ENCODE measurements at regions not wholly inside any gene's neighbourhood (a gene's known extent, or its start where the extent isn't known, plus 50 kb on each side); places are given as distances from the start of the nearest gene placed in this dataset.

DNA sequence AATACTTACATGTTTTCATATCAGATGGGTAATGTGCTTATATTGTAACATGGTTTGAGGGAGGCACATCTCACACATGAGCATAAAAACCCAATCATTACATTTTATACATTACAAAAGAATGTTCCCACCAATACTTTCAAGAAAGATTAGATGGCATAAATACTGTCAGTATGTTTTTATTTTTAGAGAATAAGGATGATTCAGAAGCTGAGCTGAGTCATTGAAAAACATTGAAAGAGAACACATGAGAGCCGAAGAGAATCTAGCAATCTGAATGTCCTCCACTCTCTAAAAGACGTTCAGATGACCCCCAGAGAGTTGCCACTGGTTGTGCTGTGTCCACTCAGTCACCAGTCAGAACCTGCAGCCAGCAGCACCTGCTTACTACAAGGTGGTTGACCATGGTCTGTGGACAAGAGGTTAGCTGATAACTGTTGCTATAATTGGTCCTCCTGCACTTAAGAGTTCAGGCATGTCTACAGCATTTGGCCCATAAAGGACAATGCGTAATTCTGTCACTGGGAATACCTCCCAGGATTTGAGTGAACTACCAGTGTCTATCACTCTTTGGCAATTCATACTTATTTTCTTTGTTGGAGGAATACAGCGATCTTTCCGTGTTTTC, 382.2 kb upstream of the IGFBP7 start:
- no peak for DNase-seq (ENCODE audit: low spot score)

DNA sequence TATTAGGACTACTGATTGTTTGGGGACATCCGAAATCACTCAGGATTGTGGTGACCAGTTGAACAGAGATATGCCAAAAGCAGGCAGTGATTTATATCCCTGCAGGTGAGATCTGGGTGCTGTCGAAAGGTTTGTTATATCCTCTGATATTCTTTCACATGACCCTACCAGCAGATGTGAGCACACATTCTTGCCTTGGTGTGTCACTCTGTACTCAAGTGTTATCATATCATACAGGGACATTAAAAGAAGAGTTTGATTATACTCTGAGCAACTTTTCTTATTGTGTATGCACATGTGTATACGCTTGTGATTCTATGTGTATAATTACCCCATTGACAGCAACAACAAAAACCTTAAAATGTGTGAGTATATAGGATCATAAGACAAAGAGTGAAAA, 381.2 kb upstream of the IGFBP7 start:
- no peak for DNase-seq (ENCODE audit: low spot score)

DNA sequence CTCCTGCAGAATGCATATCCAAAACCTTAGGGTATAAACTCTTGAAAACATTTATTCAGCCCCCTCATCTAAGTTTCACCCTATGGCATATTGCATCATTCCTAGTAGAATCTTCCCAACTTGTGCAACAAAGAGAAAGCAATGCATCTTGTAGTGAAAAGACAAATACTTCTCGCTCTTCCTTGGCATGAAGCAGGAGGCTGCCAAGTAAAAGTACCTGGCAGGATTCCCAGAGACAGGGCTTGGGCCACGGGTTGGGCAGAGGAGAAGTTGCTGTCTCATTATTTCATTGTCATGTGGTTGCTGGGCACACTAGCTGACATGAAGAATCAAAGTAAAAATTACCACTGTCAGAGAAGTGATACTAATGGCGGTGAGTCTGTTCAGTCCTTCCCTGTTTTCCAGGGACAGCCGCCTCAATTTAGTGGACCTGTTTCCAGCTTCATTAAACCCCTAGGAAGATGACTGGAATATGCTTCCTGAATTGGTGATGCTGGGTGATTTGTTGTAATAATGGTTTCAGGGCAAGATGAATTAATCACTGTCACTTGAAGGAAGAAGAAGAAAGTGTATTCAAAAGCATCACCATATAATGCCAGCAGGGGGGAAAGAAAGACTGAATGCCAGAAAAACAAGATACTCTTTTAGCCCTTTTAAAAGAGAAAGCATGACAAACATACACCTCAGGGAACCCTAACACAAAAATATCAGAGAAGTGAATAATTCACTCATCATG, 380.5 kb upstream of the IGFBP7 start:
- no peak for DNase-seq (ENCODE audit: low spot score)

DNA sequence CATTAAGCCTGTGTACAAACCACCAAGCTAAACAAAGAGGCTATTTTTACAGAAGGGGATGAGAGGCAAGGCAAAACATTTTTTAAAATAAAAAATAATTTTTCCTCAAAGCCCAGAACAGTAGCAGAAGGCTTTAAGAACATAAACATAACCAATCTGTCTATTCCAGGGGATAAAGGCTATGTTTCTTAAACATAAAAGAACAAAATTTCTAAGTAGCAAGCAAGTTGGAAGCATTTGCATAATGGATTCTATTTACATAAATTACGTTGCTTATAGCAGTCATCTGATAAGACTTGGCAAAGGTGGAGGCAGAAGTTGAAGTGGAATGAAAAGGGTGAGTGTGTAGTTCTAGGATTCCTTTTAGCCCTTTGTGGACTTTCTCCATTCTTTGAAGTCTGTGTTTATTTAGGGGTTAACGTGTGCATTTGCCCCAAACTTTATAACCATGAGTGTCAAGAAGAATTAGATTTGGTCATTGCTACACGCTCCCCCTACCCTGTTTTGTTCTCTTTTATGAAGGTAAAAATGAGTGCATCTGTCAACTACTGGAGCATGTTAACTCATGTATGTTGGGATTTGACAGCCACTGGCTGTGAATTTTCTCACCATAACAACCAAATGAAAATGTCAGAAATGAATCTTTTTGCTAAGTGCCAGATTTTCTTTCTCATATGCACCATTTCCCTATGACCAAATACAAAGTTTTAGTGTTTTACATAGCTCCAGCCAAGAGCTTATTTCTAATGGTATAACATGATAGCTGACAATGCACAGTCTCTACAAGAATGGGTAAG, 378.4 kb upstream of the IGFBP7 start:
- no peak for DNase-seq (ENCODE audit: low spot score)

DNA sequence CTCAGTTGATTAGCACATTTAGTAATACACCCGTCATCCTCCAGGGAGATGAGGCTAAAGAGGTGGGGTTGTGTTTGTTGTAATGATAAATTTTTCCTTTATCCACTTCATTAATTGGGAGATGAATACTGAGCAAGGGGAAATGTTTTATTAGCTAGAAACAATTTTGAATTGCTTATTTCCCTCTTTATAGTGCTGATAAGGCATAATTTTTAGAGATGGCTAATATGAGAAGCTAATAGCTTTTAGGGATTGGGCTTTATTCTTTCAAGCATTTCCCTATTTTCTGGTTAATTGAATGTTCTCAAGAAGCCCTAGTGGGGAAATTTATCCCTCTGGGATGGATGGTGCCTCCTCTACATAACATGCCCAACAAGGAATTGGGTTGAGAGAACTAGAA, 365.2 kb upstream of the IGFBP7 start:
- DNase-seq (ENCODE audit: low spot score) = no peak

DNA sequence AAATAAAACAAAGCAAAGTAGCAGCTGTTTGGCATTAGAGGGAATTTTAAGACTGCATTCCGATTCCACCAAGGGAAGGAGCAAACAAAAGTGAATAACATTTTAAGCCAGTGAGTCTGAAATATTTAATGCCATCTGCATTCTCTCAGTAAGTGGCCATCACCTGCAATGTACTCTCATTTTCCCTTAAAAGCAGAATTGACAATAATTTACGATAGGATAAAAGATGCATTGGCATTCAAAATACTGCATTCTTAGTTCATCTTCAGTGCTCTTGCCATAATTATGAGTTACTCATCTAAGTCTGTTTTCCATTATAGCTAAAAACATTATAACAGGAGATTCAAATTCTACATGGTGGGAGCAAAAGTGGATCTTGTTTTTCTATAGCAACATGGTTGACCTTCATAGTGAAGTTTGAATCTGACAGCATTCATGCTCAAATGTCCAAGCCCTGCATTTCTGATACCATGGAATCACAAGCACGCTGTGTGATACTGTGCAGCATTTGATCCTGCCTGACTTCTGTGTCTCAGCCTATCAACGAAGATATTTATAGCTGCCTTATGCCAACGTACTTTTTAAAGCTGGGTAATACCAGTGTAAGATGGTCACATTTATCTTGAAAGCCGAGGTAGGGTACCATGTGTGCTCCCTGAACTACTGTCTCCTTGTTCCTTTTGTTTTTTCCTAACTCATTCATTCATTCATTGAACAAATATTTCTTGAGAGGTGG, 355.3 kb upstream of the IGFBP7 start:
- DNase-seq (ENCODE audit: low spot score) = no peak

DNA sequence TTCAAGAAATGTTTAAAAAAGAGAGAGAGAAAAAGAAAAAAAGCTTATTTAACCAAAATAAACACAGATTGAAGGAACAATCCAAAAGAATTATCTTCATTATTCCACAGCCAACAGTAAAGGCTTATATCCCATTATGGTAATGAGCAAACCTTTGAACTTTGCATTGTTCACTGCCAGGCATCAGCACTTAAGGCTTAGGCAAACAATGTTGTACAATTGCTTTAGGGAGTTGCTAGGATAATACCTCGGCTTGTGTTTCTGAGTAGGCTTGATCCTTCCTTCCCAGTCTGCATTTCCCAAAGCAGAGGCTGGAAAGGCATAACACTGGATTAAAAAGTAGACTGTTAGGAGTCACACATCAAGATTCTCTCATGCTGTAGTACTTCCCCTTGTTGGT, 352.7 kb upstream of the IGFBP7 start:
- no peak for DNase-seq (ENCODE audit: low spot score)

DNA sequence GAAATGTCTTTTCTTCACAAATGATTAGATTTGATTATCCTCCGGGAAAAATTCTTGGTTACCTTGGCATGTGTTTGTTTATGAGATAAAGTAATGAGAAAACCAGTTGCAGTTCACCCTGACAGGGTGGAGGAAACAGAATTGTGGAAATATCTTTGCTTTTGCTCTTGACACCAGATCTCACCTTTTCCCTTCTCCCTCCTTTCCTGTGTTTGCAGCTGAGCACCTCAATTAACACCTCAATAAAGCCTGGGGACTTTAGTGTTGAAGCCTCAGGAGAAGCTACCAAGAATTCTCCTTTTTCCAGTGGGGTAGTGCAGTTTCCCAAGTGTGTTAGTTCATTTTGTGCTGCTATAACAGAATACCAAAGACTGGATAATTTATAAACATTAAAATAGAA, 350.8 kb upstream of the IGFBP7 start:
- no peak for DNase-seq (ENCODE audit: low spot score)

DNA sequence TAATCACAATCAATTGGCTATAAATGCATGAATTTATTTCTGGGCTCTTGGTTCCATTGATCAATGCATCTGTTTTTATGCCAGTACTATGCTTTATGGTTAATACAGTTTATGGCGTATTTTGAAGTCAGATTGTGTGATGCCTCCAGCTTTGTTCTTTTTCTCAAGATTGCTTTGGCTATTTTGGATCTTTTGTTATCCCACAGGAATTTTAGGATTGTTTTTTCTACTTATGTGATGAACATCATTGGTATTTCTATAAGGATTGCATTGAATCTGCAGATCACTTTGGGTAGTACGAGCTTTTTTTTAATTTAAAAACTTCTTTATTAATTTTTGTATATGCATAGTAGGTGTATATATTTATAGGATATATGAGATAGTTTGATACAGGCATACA, 338.7 kb upstream of the IGFBP7 start:
- DNase-seq (ENCODE audit: low spot score) = no peak

DNA sequence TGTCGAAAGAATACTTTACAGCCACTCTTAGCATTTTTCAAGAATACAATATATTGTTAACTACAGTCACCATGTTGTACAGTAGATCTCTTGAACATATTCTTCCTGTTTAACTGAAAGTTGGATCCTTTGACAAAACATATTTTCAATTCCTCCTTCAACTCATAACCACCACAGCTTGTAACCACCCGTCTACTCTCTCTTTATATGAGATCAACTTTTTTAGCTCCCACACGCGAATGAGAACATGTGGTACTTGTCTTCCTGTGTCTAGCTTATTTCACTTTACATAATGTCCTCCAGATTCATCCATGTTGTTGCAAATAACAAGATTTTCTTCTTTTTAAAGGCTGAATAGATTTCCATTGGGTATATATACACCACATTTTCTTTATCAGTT, 338.3 kb upstream of the IGFBP7 start:
- no peak for DNase-seq (ENCODE audit: low spot score)

DNA sequence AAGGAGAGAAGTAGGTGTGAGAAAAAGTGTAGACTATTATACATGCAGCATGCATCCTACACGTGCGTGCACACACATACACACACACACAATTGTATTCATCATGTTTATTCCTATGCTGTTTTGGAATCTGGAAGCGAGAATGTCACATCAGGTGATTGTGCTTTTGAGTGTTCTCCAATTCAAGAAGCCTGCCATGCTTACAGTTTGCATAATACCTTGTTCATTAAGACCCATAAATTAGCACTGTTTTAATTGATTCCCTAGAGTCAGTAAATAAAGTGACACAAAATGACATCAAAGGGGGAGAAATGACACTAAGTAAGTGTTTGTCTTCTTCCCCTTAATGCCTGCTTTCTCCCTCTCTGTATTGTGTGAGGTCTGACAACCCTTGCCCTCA, 336.1 kb upstream of the IGFBP7 start:
- DNase-seq (ENCODE audit: low spot score) = no peak

DNA sequence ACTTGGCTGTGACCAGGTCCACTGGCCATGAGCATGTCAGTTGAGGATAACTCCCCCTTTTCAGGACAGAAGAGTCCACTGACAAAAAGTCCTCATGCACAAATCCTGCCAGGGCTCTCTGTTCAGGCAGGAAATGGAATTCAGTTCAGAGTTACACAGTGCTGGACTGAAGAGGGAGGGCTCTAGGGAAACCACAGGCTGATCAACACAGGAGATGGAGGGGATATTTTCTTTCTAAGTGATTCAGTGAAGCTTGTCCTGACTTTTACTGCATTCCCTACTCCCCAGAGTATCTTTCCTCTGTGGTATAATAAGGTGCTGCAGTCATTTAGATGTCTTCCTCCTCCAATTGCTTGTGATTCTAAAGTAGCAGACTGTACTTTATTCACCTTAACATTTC, 335.5 kb upstream of the IGFBP7 start:
- DNase-seq (ENCODE audit: low spot score) = no peak

DNA sequence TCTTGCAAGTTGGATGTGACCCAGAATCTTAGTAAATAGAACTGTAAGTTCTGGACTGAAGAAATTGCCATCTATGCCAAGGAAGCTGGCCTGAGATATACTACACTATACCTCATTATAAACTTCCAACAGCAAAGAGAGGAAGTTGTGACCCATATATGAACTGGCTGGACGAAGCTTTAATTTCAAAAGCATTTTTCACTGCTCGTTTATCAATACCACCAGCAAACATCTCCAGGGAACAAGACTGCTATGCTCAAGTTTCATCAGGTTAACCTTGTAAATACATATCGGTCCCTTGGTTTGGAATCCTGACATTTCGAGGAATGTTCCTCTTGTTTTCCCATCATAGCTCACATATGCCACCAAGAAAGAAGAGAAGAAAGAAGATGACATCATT, 334.5 kb upstream of the IGFBP7 start:
- no peak for DNase-seq (ENCODE audit: low spot score)

DNA sequence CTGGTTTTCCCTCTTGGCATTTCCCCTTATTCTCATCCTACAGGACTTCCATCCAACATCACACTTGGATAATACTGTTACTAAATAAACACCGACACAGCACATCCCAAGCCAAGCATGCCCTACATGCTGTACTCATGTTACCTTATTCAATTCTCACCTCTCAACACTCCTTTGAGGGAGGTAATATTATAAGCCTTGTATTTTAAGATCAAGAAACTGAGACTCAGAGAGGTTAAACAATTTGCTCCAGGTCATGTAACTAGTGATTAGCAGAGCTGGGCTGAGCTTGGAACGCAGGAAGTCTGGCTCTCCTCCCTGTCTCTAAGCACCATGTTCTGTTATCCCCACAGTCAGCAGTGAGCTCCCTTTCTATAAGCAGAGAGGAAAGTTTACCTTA, 333.6 kb upstream of the IGFBP7 start:
- no peak for DNase-seq (ENCODE audit: low spot score)

DNA sequence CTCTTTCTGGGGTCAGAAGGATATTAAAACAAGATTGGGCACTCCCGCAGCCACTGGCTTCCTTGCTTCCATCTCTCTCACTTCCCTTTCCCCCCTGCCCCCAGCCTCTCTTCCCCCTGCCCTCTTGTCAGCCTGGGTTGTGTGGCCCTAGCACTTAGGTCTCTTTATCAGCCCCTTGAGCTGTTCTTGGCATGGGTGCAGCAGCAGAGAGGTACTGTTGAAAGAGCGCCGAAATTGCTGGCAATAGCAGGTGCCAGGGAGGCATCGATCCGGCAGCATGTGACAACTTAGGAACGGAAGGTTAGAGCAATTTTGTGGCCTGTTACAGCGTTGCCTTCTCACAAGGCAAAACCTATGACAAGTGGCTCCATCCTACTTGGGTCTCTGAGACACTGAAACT, 333.1 kb upstream of the IGFBP7 start:
- DNase-seq (ENCODE audit: low spot score) = no peak

DNA sequence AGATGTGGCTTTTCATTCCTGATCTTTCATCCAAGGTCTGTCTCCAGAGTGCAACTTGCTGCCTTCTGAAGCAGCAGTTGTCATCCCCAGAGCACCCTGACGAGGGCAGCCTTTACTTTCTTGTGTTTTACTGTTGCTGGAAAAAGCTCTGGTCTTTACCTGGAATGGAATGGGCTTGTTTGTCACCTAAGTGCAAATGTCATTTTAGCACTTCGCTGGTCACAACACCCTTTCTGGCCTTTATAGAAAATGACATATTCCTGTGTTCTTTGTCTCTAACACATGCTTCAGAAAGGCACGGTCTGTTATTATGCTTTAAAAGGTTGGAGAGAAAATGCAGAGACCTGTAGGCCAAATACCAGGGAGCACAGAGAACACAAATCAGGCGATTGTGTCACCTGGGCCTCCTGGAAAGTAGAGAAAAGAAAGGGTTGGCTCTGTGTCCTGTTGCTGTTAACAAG, 332.7 kb upstream of the IGFBP7 start:
- DNase-seq (ENCODE audit: low spot score) = peak; percentile 65

DNA sequence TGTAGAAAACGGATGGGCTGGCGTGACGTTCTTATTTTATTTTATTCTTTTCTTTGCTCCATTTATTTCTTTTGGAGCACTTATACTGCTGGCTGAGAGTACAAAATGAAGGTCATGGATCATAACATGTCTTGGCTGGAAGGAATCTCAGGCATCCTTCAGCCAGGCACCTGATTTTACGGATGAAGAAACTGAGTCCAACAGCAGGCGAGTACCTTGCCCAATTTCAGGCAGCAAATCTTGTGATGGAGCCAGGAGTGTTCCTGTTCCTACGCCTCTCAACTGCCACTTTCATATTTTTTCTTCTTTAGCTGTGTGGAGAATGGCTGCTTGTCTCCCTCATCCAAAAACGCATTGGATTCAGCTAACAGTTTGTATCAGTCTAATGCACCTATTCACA, 332.1 kb upstream of the IGFBP7 start:
- no peak for DNase-seq (ENCODE audit: low spot score)

DNA sequence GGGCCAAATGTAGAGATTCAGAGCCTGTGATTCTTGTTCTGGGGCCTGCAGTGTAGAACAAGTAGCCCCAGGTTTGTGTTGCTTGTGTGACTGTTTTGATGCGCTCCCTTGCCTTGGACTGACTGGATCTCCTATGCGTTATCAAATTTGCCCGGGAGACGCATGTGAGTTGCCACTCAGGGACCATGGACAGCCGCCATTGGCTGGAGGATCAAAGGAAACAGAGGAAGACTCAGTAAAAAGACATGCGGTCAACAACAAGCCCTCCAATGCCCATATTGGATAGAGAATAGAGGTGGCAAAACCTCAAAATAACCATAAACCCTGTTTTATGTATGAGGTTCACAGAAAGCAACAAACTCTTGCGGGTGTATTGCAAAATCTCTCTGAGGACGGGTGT, 327.5 kb upstream of the IGFBP7 start:
- DNase-seq (ENCODE audit: low spot score) = no peak

DNA sequence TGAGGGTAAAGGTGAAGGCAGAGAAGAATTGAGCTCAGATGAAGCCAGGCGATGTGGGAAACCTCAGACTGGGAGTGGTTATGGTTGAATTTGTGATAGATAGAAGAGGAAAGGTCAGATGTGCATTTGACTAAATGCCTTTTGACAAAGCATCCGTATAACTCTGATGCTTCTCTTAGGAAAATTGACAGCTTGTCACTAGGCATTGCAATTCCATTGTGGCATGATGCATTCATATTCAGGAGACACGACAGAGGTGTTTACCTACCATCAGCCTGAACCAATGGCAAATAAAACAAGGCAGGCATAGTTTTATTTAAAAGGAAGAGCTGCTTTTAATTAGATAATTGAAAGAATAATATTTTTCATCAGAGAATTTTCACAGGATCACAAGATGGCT, 325.1 kb upstream of the IGFBP7 start:
- DNase-seq (ENCODE audit: low spot score) = no peak

DNA sequence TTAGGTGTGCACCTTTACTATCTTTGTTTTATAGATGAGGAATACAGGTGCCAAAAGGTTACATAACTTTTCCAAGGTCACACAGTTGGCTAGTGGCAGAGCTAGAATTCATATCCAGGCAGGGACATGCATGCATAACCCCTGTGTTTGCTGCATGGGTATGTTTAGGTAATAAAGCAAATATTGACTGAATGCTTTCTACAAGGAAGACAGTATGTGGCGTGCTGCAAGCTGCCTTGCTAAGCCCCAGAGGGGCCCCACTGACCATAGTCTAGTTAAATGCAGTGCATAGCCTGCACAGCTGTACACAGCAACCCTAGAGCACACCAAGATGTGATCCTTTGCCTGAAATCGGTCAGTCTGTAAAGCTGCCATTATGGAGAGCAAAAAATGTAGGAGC, 320.5 kb upstream of the IGFBP7 start:
- DNase-seq (ENCODE audit: low spot score) = no peak

DNA sequence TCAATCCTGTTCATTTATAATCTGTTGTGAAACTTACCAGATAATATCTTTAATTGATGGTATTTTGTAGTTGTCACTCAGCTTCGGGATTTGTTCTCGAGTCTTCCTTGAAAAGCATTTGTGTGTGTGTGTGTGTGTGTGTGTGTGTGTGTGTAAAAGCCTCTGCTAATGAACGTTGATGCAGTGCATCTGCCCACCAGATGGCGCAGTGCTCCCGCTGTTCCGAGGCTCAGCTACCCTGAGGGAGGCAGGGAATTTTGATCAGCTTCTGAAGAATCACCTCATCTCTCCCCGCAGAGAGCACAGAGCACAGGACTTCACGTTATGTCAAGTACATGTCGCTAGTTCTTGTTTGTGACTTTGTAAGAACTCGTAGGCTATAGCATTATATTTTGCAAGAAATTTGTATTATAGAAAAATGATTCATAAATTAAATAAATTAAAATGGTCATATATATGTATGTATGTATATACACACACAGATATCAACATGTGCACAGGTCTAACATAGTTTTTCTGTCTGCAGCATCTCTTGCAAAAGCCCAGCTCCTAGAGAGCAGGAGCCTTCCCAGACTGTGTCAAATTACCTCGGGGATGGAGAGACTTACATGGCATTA, 316.7 kb upstream of the IGFBP7 start:
- DNase-seq (ENCODE audit: low spot score) = peak; percentile 84

DNA sequence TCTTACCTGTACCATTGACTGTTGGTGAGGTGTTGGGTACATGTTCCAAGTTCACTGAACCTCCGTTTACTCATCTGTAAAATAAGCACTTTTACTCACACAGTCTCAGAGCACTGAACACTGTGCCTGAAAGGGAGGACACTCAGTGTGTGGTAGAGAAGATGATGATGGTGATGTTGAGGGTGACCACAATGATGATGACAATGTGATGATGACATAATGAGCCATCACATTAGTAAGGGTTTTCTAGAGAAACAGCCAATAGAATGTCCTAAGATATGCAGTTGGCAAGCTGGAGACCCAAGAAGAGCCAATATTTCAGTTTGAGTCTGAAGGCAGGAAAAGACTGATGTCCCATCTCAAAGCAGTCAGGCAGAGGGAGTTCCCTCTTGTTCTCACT, 315.4 kb upstream of the IGFBP7 start:
- no peak for DNase-seq (ENCODE audit: low spot score)
